AML-193 (cell line): ENCODE measurements at regions not wholly inside any gene's neighbourhood (a gene's known extent, or its start where the extent isn't known, plus 50 kb on each side); places are given as distances from the start of the nearest gene placed in this dataset.
"Not testable (repeated sequence)": the region's sequence is repeated elsewhere in the genome, so short reads cannot be mapped to it uniquely, and the experiment has no call there.

Source experiments
- DNase-seq, 2 experiments: peaks; one replicate each; lab custom pipeline; 2025; lab: John Stamatoyannopoulos, UW

GRCh38 chr14:105600939-105601359, 74.6 kb downstream of the TMEM121 start:
- DNase-seq: no peak

GRCh38 chr14:105601360-105602242, 75.2 kb downstream of the TMEM121 start:
- no peak for DNase-seq

GRCh38 chr14:105602243-105602750, 75.9 kb downstream of the TMEM121 start:
- DNase-seq: no peak

DNA sequence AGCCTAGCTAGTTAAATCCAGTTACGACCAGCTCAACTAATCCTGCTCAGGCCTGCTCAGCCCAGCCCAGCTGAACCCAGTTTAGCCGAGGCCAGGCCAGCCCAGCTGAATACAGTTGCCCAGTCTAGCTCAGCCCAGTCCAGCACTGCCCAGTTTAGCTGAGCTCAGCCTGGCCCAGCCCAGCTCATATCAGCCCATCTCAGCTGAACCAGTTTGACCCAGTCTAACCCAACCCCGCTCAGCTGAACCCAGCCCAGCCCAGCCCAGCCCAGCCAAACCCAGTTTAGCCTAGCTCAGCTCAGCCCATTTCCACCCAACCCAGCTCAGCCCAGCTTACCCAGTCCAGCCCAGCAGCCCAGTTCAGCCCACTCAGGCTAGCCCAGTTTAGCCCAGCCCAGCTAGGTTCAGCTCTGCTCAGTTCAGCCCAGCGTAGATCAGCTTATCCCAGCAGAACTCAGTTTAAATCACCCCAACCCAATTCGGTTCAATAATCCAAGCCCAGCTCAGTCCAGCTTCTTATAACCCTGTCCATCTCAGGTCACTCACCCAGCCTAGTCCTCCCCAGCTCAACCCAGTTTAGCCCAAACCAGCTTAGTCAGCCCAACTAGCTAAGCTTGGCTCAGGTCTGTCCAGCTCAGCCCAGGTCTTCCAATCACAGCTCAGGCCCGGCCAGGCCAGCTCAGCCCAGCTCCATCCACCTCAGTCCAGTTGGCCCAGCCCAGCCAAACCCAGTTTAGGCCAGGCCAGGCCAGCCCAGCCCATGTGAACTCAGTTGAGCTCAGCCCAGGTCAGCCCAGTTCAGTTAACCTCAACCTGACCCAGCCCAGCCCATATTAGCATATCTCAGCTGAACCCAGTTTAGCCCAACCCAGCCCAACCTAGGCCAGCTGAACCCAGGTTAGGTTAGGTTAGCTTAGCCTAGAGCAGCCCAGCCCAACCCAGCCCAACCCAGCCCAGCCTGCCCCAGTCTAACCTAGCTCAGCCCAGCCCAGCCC, 76.7 kb downstream of the TMEM121 start:
- no peak for DNase-seq

DNA sequence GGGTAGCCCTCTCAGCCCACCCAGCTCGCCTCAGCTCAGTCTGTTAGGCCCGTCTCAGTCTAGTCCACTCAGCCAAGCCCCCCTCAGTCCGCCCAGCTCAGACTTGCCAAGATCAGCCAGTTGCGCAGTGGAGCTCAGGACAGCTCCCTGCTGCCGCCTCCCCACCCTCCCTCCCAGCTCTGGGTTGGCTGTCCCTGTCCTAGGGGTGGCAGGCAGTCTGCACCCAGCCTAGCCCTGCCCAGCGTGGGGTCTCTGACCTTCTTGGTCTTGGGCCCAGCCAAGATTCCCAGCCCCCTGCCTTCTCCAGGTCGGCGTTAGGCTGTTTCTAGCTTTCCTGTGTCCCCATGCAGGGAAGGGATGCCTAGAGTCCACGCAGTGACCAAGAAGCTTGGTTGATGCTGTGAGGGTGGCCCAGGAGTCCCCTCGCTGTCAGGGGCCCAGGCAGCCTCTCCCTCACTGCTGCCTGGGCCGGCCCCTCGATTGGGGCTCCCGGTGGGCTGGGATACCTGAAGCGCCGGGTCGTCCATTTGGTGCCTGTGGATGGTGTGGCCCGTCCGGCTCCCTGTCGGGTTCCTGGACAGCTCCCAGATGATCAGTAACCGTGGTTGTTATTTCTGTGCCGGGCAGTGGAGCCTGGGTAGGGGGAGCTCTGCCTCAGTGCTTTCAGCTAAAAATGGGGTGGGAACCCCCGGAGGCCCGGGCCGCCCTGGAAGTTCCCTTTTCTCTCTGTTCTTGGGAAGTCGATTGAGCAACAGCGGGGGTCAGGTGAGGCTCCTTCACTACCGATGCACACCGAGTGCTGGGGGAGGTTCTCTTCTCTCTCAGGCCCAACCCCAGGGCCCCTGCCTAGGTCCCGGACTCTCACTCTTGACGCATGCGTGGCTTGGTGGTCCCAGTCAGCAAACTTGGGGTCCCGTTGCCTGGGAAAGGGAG, 78.4 kb downstream of the TMEM121 start:
- DNase-seq: not testable (repeated sequence)

DNA sequence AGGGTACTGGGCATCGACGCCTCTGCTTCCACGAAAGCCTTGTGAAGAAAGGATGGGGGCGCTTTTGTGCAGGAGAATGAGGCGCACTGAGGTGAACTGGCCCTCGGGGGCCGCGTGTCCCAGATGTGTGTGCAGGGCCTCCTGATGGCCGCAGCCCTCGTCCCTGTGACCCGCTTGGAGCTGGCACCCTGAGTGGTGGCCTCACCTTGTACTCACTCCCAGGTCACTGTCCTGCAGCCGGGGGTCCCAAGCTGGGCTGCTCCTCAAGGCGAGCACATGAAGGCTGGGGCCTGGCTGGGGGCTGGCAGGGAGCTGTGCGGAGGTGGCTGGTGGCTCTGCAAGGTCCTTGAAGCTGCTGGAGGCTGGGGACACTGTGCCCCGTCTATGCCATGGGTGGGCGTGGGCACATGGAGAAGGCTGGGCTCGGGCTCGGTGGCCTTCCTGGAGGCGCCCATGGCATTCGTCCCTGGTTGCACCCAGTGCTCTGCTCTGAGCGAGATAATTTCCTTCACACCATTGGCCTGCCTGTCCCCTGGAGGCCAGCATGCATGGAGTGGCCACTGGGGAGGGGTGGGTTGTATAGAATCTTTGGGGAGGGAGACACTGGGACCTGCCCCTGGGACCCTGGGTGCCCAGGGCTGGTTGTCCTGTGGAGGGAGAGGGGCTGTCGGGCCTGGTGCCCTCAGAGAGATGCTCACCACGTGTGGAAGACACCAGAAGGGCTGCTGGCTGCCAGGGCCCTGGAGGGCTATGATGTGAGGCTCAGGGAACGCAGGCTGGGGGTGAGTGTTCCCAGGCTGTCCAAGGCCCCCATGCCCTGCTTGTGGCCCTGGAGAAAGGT, 79.3 kb downstream of the TMEM121 start:
- DNase-seq: no peak

- not testable (repeated sequence) for DNase-seq
These were observed 80.1 kb downstream of the TMEM121 start for GRCh38 chr14:105606305-105606975.

DNA sequence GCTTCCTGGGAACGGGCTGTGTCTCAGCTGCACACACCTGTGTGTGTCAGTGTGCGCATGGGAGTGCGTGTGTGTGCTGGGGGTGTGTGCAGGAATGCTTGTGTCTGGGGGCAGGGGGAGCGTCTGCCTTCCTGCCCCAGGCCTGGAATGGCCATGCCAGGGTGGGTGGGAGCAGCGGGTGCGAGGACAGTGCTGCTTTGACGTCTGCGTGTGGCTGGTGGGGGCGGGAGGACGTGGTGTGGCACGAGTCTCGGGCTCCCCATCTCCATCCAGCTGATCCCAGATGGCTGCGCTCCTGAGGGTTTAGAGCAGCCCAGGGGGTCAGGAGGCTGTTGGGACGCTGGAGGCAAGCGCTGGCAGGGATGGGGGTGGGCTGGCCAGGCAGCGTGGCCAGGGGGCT, 80.6 kb downstream of the TMEM121 start:
- DNase-seq: not testable (repeated sequence)

DNA sequence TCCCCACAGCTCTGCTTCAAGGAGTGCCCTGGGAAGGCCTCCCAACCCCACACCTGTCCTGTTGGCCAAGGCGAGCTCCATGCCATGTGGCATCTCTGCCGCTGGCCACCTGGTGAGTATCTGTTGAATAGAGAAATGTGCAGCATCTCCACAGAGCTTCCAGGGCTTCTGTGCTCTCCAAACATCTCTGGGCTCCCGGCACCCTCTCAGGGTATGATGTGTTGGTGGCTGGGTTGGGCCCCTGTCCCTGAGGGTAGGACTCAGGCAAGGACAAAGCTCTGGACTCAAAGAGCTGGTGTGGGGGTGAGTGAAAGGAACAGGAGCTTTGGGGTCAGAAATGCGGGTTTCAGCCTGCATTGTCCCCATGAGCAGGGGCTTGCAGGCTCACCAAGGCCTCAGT, 88.6 kb downstream of the TMEM121 start:
- not testable (repeated sequence) for DNase-seq

GRCh38 chr14:105615986-105616801, 89.8 kb downstream of the TMEM121 start:
- not testable (repeated sequence) for DNase-seq

DNA sequence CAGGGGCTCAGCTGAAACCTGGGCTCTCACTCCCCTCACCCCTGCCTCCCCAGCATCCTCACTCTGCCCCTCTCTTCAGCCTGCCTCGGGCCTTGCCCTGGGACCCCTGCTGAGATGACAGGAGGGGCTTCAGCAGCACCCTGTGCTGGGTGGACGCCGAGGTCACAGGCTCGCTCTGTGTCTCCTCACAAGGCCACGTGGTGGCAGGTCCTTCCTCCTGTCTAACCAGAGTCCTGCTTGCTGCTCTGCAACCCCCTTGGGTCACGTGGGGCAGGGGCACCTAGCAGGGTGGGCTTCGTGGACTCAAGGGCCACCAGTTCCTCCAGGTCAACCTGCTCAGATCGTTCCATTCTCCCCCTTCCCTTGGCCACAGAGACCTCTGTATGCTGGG, 90.4 kb downstream of the TMEM121 start:
- DNase-seq: no peak

- no peak for DNase-seq
These were observed 90.9 kb downstream of the TMEM121 start for GRCh38 chr14:105617201-105617777.

- DNase-seq: not testable (repeated sequence)
These were observed 91.4 kb downstream of the TMEM121 start for GRCh38 chr14:105617805-105618204.

- not testable (repeated sequence) for DNase-seq
These were observed 92.9 kb downstream of the TMEM121 start for GRCh38 chr14:105619324-105619723.

GRCh38 chr14:105620178-105620864, 93.9 kb downstream of the TMEM121 start:
- DNase-seq: not testable (repeated sequence)

DNA sequence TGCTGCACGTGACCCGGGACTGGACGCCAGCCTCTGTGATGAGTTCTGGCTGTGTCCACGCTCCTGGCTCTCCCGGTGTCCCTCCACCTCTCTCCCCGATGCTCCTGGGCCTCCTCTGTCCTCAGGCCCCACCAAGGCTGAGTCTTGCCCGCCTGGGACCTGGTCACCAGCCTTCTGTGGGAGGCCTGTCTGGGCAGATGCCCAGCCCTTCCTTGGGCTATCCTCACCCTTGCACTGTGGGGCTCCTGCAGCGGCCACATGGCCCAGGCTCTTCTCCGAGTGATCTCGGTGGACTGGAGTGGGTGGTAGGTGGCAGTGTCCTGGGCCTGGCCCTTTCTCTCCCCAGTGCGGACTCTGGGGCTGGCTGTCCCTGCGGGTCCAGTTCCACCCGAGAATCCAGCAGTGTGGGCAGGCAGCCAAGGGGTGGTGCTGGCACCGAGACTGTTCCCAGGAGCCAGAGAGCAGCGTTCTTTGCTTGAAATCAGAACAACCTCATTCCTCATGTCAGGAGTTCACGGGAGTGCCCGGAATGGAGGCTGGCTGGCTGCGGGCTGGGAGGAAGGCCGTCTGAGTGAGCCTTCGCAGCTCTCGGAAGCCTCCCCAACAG, 94.6 kb downstream of the TMEM121 start:
- DNase-seq: not testable (repeated sequence)
